Keratinocyte (primary cell): ENCODE measurements at regions not wholly inside any gene's neighbourhood (a gene's known extent, or its start where the extent isn't known, plus 50 kb on each side); places are given as distances from the start of the nearest gene placed in this dataset.
A peak's percentile ranks its signal among the peaks of the same experiment; 100 is the strongest.

Experiments used
- DNase-seq: peaks from one replicate; pipeline ENCODE4 v3.0.0-alpha.2; 2011; ENCODE audit warnings: low read depth, missing footprints, low spot score
- FAIRE-seq: peaks from 2 replicates; lab custom pipeline; 2011; peaks lifted over from hg19 to GRCh38; lab: Jason Lieb, UNC
- H2AFZ ChIP-seq: 2 replicates; pipeline ENCODE4 v1.6.0; 2012; ENCODE audit warnings: low read length, control low read depth, inconsistent platforms; ENCODE audit not compliant: control insufficient read depth
- H3K27ac ChIP-seq: 2 replicates; pipeline ENCODE4 v1.5.1; 2011; ENCODE audit warnings: low read length; ENCODE audit not compliant: control insufficient read depth, insufficient read depth
- H3K27me3 ChIP-seq: 3 replicates; pipeline ENCODE4 v1.6.0; 2011; ENCODE audit warnings: low read length; ENCODE audit not compliant: control insufficient read depth, insufficient read depth; ENCODE audit errors: extremely low read depth
- H3K36me3 ChIP-seq, 2 experiments: 2 replicates in 1 of 2; 3 replicates in 1 of 2; pipeline ENCODE4 v1.5.1; 2011; ENCODE audit warnings: low read length in 2 of 2, mild to moderate bottlenecking in 1 of 2; ENCODE audit not compliant: control insufficient read depth in 2 of 2, insufficient read depth in 2 of 2; ENCODE audit errors: extremely low read depth in 1 of 2
- H3K4me1 ChIP-seq: 3 replicates; pipeline ENCODE4 v1.5.1; 2011; ENCODE audit warnings: low read length; ENCODE audit not compliant: control insufficient read depth, insufficient read depth; ENCODE audit errors: extremely low read depth
- H3K4me2 ChIP-seq: 3 replicates; pipeline ENCODE4 v1.6.0; 2011; ENCODE audit warnings: low read depth, low read length; ENCODE audit not compliant: control insufficient read depth, insufficient read depth; ENCODE audit errors: extremely low read depth
- H3K4me3 ChIP-seq, 3 experiments: fragments of 200-600 bp in 1 of 3; sonication (generic) in 1 of 3; 2 replicates in 2 of 3; 3 replicates in 1 of 3; pipeline ENCODE4 v1.5.1; 2011 to 2016; ENCODE audit warnings: low read length in 3 of 3, mild to moderate bottlenecking in 3 of 3, control low read depth in 2 of 3, inconsistent platforms in 1 of 3, low read depth in 1 of 3, mixed read lengths in 1 of 3, mixed run types in 1 of 3, moderate library complexity in 1 of 3; ENCODE audit not compliant: control insufficient read depth in 2 of 3, insufficient read depth in 2 of 3; ENCODE audit errors: extremely low read depth in 1 of 3
- H3K79me2 ChIP-seq: 2 replicates; pipeline ENCODE4 v1.6.0; 2012; ENCODE audit warnings: low read length; ENCODE audit not compliant: control insufficient read depth, insufficient read depth
- H3K9ac ChIP-seq: 3 replicates; pipeline ENCODE4 v1.6.0; 2011; ENCODE audit warnings: low read length; ENCODE audit not compliant: control insufficient read depth, insufficient read depth; ENCODE audit errors: extremely low read depth
- H3K9me1 ChIP-seq: 3 replicates; pipeline ENCODE4 v1.6.0; 2011; ENCODE audit warnings: low read length; ENCODE audit not compliant: control insufficient read depth, insufficient read depth; ENCODE audit errors: extremely low read depth
- H3K9me3 ChIP-seq: 2 replicates; pipeline ENCODE4 v1.5.1; 2012; ENCODE audit warnings: low read depth, low read length; ENCODE audit not compliant: control insufficient read depth
- H4K20me1 ChIP-seq: 3 replicates; pipeline ENCODE4 v1.6.0; 2011; ENCODE audit warnings: low read length; ENCODE audit not compliant: control insufficient read depth, insufficient read depth; ENCODE audit errors: extremely low read depth
- CTCF ChIP-seq, 3 experiments: IDR thresholded peaks in 1 of 3; conservative IDR thresholded peaks in 1 of 3; optimal IDR thresholded peaks in 1 of 3; 2 replicates in 2 of 3; 3 replicates in 1 of 3; pipeline versions ENCODE3 to v1.5.1; 2011; ENCODE audit warnings: low read length in 3 of 3, mild to moderate bottlenecking in 3 of 3, moderate library complexity in 2 of 3, control low read depth in 1 of 3, inconsistent platforms in 1 of 3; ENCODE audit not compliant: insufficient read depth in 2 of 3; ENCODE audit errors: extremely low read depth in 1 of 3
- EZH2 ChIP-seq: IDR thresholded peaks from one replicate; pipeline ENCODE4 v1.6.1; 2012; ENCODE audit warnings: inconsistent platforms, mild to moderate bottlenecking, low read length, moderate library complexity
- dilution Hi-C: fragments of 300-500 bp; cut with MboI; formaldehyde crosslinking; loops from one replicate; pipeline ENCODE4 v1.7.0; 2020; ENCODE audit warnings: low sequenced_read_pairs; ENCODE audit not compliant: extremely low pct_ligation_motif_present

GRCh38 chr5:74232276-74232675 lies 408.3 kb downstream of the ENC1 start:
- Histone ChIP-seq H3K27ac (peak overlapping the region; percentile 48), H4K20me1 (no peaks in the 10 kb centered on the region), H3K9me3 (no peaks in the 10 kb centered on the region), H3K36me3 (no peaks in the 10 kb centered on the region), H3K4me1 (peaks cover 34% of the 10 kb centered on the region), H3K9me1 (no peaks in the 10 kb centered on the region), H3K4me2 (peak overlapping the region; percentile 24), H2AFZ (no peak overlapping the region), H3K9ac (no peak overlapping the region), H3K79me2 (no peaks in the 10 kb centered on the region), H3K27me3 (no peaks in the 10 kb centered on the region), H3K4me3 (no peak overlapping the region)
- peak; percentile 81 for FAIRE-seq
- DNase-seq: peak; percentile 83
- dilution Hi-C loops: no loop called here
- no peak for TF ChIP-seq EZH2
- TF ChIP-seq CTCF (optimal IDR thresholded peaks at IDR 0.05 in 1 of 3, IDR thresholded peaks at IDR 0.05 in 1 of 3, conservative IDR thresholded peaks at IDR 0.05 in 1 of 3; ENCODE audit: extremely low read depth in 1 of 3, insufficient read depth in 2 of 3, low read length in 3 of 3): no peak

- H3K9me1 ChIP-seq: no peaks in the 10 kb centered on the region
- peak; percentile 80 for FAIRE-seq
- TF ChIP-seq CTCF (optimal IDR thresholded peaks at IDR 0.05 in 1 of 3, IDR thresholded peaks at IDR 0.05 in 1 of 3, conservative IDR thresholded peaks at IDR 0.05 in 1 of 3; ENCODE audit: extremely low read depth in 1 of 3, insufficient read depth in 2 of 3, low read length in 3 of 3): no peak
- no peak for TF ChIP-seq EZH2
- no peaks in the 10 kb centered on the region for H3K9me3 ChIP-seq
- no peaks in the 10 kb centered on the region for H3K27me3 ChIP-seq
- peak overlapping the region; percentile 48 for H3K27ac ChIP-seq
- no peaks in the 10 kb centered on the region for H4K20me1 ChIP-seq
- H3K36me3 ChIP-seq: no peaks in the 10 kb centered on the region
- peaks cover 34% of the 10 kb centered on the region for H3K4me1 ChIP-seq
- H2AFZ ChIP-seq: peak overlapping the region; percentile 42
- H3K4me2 ChIP-seq: peak overlapping the region; percentile 7
- dilution Hi-C loops: no loop called here
- no peak overlapping the region for H3K4me3 ChIP-seq
- no peak for DNase-seq
- H3K79me2 ChIP-seq: no peaks in the 10 kb centered on the region
- no peak overlapping the region for H3K9ac ChIP-seq
Observed at GRCh38 chr5:74231697-74232096, 408.8 kb downstream of the ENC1 start.
